ENCODE measurements at regions not wholly inside any gene's neighbourhood (a gene's known extent, or its start where the extent isn't known, plus 50 kb on each side); places are given as distances from the start of the nearest gene placed in this dataset.

GRCh38 chr11:45518833-45519535, 146.4 kb downstream of the CHST1 start:
- DNase-seq (ENCODE audit: low read depth in 2 of 2) = no peak

- DNase-seq (ENCODE audit: low read depth in 2 of 2) = no peak
Observed at GRCh38 chr11:45518141-45518832, 147.1 kb downstream of the CHST1 start.

- DNase-seq (ENCODE audit: low read depth in 2 of 2) = no peak
Observed at GRCh38 chr11:45517171-45517770, 148.2 kb downstream of the CHST1 start.

GRCh38 chr11:45513821-45514340, 151.5 kb downstream of the CHST1 start:
- DNase-seq (ENCODE audit: low read depth in 2 of 2) = no peak

- DNase-seq (ENCODE audit: low read depth in 2 of 2) = no peak
Observed at GRCh38 chr11:45512471-45513148, 152.8 kb downstream of the CHST1 start.

- DNase-seq (ENCODE audit: low read depth in 2 of 2) = no peak
Observed at GRCh38 chr11:45511566-45511965, 153.9 kb downstream of the CHST1 start.

GRCh38 chr11:45507916-45508315, 157.5 kb downstream of the CHST1 start:
- no peak for DNase-seq (ENCODE audit: low read depth in 2 of 2)

GRCh38 chr11:45503311-45503710, 162.1 kb downstream of the CHST1 start:
- no peak for DNase-seq (ENCODE audit: low read depth in 2 of 2)

GRCh38 chr11:45502226-45502545, 163.2 kb downstream of the CHST1 start:
- DNase-seq (ENCODE audit: low read depth in 2 of 2) = peak in 1 of 2 donors; percentile 6

GRCh38 chr11:45501392-45502225, 163.8 kb downstream of the CHST1 start:
- DNase-seq (ENCODE audit: low read depth in 2 of 2) = no peak

GRCh38 chr11:45500451-45500850, 165.0 kb downstream of the CHST1 start:
- DNase-seq (ENCODE audit: low read depth in 2 of 2) = no peak

- DNase-seq (ENCODE audit: low read depth in 2 of 2) = no peak
Observed at GRCh38 chr11:45494738-45495137, 170.7 kb downstream of the CHST1 start.

- DNase-seq (ENCODE audit: low read depth in 2 of 2) = no peak
Observed at GRCh38 chr11:45489281-45489905, 176.0 kb downstream of the CHST1 start.

GRCh38 chr11:45486461-45486860, 179.0 kb downstream of the CHST1 start:
- no peak for DNase-seq (ENCODE audit: low read depth in 2 of 2)

- no peak for DNase-seq (ENCODE audit: low read depth in 2 of 2)
Observed at GRCh38 chr11:45485070-45485707, 180.2 kb downstream of the CHST1 start.

- DNase-seq (ENCODE audit: low read depth in 2 of 2) = no peak
Observed at GRCh38 chr11:45484326-45484883, 181.0 kb downstream of the CHST1 start.

GRCh38 chr11:45483416-45483815, 182.0 kb downstream of the CHST1 start:
- DNase-seq (ENCODE audit: low read depth in 2 of 2) = no peak

- no peak for DNase-seq (ENCODE audit: low read depth in 2 of 2)
Observed at GRCh38 chr11:45482331-45482730, 183.1 kb downstream of the CHST1 start.

GRCh38 chr11:45481026-45481425, 184.4 kb downstream of the CHST1 start:
- no peak for DNase-seq (ENCODE audit: low read depth in 2 of 2)

GRCh38 chr11:45477588-45477987, 187.8 kb downstream of the CHST1 start:
- DNase-seq (ENCODE audit: low read depth in 2 of 2) = no peak
